Cerebellar cortex (tissue), 1 donor: ENCODE measurements at regions not wholly inside any gene's neighbourhood (a gene's known extent, or its start where the extent isn't known, plus 50 kb on each side); places are given as distances from the start of the nearest gene placed in this dataset.
A peak's percentile ranks its signal among the peaks of the same experiment; 100 is the strongest.

Experiments used
- DNase-seq: peaks from one replicate; pipeline ENCODE4 v3.0.0-alpha.2; 2015; ENCODE audit warnings: low spot score

DNA sequence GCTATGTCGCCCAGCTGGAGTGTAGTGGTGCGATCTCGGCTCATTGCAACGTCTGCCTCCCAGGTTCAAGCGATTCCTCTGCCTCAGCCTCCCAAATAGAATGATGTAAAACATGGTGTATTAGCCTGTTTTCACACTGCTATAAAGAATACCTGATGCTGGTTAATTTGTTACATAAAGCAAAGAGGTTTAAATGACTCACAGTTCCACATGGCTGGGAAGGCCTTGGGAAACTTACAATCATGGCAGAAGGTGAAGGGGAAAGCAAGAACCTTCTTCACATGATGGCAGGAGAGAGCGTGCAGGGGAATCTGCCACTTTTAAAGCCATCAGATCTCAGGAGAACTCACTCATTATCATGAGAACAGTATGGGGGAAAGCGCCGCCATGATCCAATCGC is 1191.8 kb downstream of the ARAP2 start:
- DNase-seq = no peak

DNA sequence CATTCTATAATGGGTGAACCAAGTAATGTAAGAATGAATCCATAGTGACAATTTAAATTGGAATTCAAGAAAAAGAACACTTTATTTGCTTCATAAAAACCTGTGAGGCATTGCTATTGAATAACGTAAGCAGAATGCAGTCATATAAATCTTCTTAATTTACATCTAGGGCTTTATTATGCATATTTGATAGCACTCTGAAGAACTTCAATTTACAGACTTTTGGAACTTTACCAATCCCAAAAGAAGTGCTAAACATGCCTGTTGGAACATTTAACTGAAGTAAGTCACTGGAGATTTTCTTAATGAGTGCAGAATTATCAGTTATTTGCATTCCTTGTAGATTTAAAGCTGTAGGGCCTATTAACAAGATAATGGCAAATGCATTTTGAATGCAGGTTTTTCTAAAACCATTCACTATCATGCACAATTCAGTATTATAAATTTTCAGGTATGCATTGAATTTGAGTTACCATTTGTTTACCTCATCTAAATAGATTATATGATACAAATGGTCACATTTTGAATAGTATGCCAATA is 1181.2 kb downstream of the ARAP2 start:
- no peak for DNase-seq

GRCh38 chr4:35066406-35066805 is 1177.9 kb downstream of the ARAP2 start:
- no peak for DNase-seq

- DNase-seq = no peak
These were observed 1163.5 kb downstream of the ARAP2 start for GRCh38 chr4:35080799-35081198.

DNA sequence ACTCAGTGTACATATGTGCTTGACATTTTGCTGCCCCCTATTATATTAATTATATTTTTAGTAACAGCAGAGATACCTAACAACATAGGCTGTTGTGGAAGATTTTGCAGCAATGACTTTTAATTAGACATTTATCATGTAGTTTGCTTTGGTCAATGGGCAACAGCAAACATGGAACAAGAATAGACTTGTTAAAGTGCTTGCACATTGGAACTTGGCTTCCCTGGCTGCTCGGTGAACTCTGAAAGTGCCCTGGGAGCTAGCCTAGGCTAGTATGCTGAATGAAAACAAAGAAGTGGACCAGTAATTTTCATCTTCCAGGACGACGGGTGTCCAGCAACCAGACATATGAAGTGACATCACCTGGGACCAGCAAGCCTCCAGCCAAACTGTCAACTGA is 1157.1 kb downstream of the ARAP2 start:
- no peak for DNase-seq

- no peak for DNase-seq
These were observed 1143.4 kb downstream of the ARAP2 start for GRCh38 chr4:35100932-35101331.

DNA sequence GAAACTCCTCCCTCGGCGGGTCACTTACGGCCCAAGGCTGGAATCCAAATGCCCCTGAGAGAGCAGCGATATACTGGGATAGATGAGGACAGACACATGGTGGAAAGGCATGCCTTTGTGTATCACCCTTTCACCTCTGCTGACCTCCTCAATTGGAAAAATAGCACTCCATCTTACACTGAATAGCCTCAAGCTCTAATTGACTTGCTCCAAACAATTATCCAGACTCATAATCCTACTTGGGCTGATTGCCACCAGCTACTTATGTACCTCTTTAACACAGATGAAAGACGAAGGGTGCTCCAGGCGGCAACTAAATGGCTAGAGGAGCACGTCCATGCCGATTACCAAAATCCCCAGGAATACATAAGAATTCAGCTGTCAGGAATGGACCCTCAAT is 1142.2 kb downstream of the ARAP2 start:
- no peak for DNase-seq

DNA sequence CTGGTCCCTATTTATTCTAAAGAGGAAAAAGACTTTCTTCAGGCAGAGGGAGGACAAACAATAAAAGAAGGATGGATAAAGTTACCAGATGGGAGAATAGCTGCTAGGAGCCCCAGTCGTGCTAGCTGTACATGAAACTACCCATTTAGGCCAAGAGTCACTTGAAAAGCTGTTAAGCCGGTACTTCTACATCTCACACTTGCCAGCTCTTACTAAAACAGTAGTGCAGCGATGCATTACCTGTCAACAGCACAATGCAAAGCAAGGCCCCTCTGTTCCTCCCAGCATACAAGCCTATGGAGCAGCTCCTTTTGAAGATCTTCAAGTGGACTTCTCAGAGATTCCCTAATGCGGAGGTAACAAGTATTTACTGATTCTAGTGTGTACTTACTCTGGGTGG is 1138.8 kb downstream of the ARAP2 start:
- no peak for DNase-seq

- DNase-seq = no peak
These were observed 1138.1 kb downstream of the ARAP2 start for GRCh38 chr4:35106091-35106734.

- DNase-seq = no peak
These were observed 1120.2 kb downstream of the ARAP2 start for GRCh38 chr4:35124106-35124505.

GRCh38 chr4:35125995-35126712 is 1118.2 kb downstream of the ARAP2 start:
- peak; percentile 8 for DNase-seq

DNA sequence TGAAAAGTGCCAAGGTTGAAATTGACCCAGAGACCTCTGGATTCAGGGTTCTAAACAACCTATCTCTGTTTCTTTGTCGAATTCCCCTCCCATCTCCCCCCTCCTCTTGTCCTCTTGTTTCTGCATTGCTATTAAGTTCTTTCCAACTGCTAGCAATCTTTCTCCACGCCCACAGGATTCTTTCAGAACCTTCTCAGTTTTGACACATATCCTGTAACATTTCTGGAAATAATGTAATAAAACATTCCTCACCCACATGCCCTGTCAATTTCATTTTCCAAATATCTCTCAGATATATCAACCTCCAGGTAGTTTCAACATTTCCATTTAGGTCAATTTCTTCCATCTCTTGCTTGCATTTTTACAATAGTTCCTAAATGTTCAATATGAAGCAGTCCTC is 1105.9 kb downstream of the ARAP2 start:
- no peak for DNase-seq

DNA sequence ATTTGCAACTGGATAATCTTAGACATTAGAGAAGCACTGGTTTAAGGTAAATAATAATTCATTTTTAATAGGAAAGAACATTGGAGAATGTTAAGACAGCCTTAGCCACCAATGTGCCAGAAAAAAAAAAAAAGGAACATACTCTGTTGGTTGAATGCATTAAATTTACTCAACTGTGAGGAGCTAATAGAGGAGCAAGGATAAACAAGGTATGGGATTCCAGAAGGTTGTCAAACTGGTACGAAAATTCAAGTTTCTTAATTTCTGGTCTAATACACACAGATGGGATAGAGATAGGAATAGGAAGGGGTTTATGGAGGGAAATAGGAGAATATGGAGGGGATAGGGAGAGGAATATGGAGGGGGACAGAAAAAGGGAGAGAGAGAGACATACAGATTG is 1096.6 kb downstream of the ARAP2 start:
- DNase-seq = no peak

DNA sequence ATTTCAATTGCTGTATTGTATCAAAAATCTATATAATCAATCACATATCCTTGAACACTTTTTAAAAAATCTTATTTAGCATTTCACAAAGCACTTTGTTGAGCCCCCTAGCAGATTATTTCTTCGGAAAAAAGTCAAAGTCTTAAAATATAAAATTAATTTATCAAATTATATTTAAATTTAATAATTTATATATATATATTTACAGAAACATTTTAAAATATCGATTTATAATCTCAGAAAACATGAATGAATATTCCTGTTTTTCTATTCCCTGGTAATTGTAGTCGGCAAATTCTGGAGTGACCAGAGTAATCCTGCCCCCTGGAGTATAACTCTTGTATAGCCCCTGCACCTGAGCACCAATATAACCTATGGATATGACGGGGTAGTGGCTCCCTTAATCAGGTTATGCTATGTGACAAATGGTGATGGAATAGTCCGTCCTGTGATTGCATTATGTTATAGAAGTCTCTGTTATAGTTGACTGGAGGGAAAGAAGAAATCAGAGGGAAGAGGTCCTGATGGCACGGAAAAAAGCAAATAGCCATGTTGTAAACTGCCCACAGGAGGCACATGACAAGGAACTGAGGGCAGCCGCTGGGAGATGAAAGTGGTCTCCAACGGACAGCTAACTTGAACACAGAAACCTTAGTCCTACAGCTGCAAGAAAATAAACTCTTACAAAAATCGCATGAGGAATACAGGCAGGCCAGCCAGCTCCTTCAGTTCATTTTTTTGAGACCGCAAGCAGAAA is 1092.3 kb downstream of the ARAP2 start:
- peak; percentile 5 for DNase-seq

GRCh38 chr4:35163168-35163567 is 1081.1 kb downstream of the ARAP2 start:
- DNase-seq = no peak

DNA sequence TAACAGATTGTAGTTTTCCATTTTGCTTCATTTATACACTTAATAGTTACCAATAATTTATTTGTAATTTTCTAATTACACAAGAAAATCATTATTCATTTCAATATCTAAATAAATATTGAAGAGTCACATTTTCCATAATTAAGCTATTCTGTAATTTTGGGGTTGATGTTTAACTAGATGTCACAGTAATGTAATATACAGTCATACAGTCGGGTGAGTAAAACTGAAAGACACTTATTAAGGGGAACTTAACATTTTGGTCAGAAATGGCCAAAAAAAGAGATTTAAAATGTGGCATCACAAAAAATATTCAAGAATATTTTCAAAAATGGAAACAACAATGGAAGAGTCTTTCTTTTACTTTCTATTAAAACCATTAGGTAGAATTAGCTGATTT is 1080.3 kb downstream of the ARAP2 start:
- no peak for DNase-seq

- no peak for DNase-seq
These were observed 1077.8 kb downstream of the ARAP2 start for GRCh38 chr4:35166466-35166865.

- DNase-seq = peak; percentile 2
These were observed 1076.9 kb downstream of the ARAP2 start for GRCh38 chr4:35167385-35167784.

GRCh38 chr4:35175487-35175886 is 1068.8 kb downstream of the ARAP2 start:
- no peak for DNase-seq

GRCh38 chr4:35175894-35176293 is 1068.4 kb downstream of the ARAP2 start:
- DNase-seq = no peak

DNA sequence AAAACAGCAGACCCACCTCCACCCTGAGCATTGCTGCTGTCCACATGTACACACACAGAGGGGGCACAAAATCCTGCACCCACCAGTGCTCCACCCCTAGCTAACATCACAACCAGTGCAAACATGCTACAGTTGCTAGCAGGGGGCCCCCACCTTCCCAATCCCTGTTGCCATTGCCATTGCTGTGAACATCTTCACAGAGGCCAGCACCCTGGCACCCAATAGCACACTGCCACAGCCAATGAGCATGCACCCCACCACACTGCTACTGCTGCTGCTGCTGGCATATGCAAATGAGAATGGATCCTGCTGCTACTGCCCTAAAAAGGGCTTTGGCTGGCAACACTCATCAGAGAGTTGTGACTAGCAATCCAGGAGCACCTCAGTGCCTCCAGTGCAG is 1061.9 kb downstream of the ARAP2 start:
- no peak for DNase-seq

DNA sequence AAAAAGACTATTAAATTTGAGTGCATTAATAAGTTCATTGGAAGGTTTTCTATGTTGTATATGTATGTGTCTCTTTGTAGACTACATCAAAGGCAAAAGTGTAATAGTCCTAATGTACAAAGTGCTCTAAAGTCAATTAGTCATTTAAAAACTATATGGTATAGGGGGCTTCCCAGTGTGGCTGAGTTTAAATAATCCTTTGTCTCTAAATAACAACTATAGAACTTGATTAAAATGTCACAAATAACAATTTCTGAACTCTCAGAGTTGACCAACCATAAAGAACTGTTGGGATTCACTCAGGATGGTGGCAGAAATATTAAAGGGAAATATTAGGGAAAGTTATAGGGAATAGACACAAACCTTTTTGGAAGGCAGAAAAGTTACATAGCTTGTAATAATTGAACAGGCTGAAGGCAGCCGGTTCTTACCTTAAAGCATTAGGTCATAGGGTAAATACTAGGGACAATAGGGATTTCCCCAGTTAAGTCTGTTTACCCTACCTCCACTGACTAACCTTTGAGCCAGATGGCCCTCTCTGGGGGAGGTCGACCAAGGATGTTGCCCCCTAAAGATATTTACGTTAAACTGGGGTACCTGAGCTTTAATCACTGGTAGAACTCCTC is 1054.2 kb downstream of the ARAP2 start:
- no peak for DNase-seq
